NCI-H1048 (cell line): ENCODE measurements at regions not wholly inside any gene's neighbourhood (a gene's known extent, or its start where the extent isn't known, plus 50 kb on each side); places are given as distances from the start of the nearest gene placed in this dataset.
"Not testable (repeated sequence)": the region's sequence is repeated elsewhere in the genome, so short reads cannot be mapped to it uniquely, and the experiment has no call there.

Source experiments
- DNase-seq: peaks from one replicate; lab custom pipeline; 2025; lab: John Stamatoyannopoulos, UW

DNA sequence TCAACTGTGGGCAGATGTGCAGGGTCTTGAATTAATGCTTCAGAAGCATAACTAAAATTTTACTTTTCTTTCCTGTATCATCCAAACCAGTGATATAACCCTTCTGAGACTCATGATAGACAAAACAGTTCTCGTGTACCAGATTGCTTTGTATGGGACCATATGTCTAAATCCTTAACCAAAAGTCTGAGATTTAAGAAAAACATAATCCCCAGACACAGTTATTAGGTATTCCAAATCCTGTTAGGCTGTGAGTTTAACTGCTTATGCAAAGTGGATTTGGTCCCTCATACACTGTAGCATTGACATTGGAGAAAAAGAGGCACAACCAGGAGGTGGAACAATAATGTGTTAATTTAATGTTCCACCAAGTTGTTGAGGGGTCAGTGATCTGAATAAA is 235.0 kb downstream of the PMAIP1 start:
- no peak for DNase-seq

DNA sequence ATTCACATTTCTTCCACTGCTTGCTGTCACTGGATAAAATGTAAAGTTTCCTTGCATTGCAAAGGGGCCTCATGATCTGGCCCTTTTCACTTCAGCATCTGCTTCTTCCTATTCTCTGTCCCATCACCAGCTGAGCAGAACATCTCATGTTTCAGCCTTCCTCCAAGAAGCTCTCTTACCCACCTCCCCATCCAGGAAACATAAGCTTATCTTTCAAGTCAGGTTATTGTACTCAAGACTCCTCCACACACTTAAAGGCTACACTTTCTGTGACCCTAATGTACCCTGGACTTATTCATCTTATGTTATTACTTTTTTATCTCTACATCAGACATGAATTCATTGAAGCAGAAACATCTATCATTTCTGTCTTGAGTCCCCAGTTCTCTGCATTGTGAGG is 230.5 kb downstream of the PMAIP1 start:
- no peak for DNase-seq

DNA sequence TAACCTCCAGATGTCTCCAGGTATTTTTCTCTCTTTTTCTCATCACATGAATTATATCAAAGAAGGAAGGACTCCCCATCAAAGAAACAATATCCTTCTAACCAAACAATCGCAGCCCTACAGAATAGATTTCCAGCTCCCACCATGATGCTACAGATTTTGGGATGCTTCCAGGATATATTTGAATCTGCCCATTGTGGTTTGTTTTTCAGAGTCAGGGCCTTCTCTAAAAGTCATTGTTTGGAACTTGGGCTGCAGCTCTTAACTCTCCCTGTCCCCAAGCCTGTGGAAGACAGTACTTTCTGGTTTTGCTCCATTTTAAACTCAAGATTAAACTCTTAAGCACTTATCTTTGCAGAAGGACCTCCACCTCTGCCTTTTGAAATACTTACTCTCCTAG is 223.2 kb downstream of the PMAIP1 start:
- no peak for DNase-seq

DNA sequence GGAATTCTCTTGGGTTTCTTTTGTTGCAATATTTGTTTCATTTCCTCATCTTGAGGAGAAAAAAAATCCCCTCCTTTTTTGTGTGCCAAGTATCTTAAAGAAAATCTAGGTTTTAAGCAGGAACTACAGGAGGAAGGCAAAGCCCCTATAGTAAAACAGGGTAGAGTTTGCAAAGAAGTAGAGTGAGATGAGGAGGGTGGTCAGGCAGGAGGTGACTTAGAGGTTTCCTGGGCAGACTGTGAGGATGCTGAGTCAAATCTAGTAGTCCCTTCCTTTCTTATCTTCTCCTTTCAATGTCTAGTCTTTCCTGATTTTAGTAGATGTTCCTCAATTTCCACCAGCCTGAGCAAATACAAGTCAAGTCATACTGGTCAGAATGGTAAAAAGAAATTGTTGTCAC is 222.5 kb downstream of the PMAIP1 start:
- no peak for DNase-seq

DNA sequence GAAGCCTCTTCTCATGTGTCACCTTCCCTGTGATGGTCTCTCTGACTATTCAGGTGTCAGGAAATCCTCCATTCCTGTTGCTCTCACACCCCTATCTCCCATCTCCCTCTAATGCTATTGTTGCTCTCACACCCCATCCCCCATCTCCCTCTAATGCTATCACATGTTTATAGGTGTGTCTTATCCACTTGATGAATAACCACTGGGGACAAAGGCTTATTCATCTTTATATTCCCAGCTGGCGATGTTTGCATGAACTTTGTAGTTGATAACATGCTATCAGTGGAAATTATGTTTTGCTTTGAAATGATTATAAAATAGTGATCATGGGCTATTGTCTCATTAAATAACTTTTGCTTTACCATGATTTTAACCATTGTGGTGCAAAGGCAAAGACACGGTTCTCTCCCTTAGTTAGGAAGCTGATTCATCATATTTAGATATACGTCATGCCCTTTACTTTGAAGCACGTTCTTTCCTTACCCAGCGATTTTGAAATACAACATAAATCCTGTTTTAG is 220.5 kb downstream of the PMAIP1 start:
- no peak for DNase-seq

DNA sequence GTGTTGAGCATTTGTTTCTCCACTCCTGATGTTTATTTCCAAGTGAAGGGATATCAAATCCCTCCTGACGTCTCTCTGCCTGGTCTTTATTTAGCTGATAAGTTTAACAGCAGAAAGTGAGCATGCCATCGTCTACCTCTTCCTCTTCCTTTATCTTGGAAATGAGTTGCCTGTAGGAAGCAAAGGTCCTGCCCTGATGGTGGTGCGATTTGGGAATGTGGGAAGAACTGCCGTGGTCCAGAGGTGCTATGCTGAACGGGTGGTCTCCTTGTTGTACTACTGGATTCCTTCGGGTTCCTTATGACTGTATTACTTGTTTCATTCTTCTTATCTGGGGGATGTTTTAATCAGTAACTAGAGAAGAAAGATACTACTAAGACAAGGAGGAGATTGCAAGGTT is 217.5 kb downstream of the PMAIP1 start:
- no peak for DNase-seq

DNA sequence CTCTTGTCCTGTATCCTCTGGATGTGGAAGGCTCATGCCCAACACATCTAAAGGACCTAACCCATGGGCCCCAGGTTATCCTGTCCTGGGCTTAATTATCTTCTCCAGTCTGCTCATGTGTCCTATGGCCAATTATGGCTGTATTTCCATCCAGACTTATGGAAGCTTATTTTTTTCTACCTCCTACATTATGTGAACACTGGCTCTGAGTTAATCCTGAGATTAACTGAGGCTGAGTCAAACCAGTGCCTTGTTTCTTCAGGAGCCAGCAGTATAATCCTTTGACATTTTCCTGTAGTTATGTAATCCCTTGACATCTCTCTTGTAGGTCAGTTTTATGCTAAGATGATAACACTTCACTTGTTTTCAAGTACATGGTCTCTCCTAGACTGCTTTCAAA is 213.6 kb downstream of the PMAIP1 start:
- DNase-seq, result no peak

DNA sequence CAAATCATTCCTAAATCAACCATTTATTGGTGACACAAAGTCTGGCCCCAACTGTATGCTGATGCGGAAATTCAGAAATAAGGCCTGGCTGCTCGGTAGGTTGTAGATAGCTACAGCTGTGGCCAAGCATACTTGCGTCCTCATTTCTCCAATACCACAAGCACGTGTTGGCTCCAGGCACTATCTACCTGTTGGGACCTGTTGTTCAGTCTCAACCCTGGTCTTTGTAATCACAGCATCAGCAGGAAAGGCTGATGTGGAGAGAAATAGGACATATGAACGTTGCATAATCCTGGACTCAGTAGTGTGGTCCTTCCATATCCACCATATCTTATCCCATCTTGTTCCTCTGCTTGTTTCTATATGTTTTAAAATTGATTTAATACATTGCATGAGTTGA is 212.6 kb downstream of the PMAIP1 start:
- no peak for DNase-seq

DNA sequence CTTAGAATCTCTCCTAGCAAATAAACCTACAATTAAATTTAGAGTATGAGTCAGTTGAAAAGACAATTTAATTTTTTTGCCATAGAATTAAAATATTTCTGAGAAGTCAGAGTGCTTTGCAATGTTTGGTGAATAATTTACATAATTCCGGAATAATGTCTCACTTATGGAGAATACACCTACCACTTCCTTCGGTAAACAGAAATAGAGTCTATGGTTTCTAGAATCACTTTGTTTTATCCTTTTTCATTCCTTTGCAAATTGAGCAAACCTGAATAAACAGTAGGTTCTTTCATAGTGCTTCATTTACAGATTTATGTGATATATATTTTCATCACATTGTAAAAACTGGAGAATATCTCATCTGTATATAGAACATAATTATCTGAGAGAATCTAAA is 211.7 kb downstream of the PMAIP1 start:
- no peak for DNase-seq

DNA sequence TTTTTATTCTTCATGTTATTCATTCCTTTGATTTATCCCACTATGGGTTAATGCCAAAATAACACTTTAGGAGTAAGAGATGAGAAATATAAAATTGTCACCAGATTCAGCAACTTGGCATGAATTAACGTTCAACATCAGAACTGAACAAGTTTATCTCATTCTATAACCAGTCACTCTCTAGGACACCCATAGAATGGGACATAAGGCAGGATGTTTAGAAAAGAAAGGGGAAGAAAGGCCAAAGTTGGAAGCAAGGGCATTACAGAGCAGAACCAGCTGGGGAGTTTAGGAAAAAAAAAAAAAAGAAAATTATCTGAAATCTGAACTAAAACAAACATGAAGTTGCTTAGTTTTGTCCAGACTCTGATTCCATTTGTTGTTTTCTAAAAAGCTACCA is 211.0 kb downstream of the PMAIP1 start:
- DNase-seq, result no peak

DNA sequence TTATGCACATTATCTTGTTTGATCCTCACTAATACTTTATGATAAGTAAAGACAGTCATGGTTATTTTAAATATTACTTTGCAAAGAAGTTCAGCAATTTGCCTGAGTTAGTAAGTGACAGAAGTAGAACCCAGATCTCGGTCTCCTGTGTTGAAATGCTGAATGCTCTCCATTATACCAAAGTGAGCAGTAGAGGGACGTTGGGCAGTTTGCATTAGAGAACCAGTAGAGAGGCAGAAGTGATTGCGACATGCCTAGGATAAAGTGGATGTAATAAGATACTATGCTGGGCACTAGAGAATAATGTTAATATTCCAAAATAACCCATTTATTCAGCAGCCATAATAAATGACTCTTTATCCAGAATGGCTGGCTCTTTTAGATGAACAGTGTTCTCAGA is 201.0 kb downstream of the PMAIP1 start:
- DNase-seq, result no peak

DNA sequence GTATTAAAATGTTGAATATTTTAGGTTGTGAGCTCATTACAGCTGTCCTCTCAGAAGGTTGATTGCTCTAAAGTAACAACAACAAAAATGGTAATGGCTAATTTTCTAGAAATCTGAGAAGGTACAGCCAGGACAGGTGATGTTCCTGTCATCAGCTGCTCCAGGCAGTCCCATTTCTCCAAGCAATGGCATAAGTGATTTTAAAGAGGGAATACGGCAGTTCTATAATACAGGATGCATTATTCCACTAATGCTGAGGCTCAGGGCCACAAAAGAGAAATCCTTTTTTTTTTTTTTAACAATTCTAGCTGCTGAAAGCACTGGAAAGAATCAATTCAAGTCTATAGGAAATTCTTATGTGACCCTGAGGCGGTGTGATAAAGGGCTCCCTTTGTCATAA is 199.9 kb downstream of the PMAIP1 start:
- DNase-seq, result no peak

DNA sequence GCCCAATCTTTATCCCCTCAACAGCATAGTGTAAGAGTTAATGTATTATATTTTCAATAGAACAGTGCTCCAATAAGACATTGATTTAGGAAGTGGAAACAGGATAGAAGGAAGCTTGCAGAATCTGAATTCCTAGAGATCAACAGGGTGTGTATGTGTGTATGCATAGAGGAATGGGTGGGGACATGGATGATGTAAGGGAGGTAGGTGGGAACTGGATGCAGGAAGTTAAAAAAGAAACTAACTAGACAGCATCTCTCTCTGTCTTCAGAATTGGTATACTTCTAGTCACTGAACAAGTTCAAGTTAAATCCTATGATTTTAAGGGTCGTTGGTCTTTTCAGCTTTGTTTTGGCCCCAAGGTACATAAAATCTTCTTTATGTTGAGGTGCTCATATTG is 196.6 kb downstream of the PMAIP1 start:
- no peak for DNase-seq

DNA sequence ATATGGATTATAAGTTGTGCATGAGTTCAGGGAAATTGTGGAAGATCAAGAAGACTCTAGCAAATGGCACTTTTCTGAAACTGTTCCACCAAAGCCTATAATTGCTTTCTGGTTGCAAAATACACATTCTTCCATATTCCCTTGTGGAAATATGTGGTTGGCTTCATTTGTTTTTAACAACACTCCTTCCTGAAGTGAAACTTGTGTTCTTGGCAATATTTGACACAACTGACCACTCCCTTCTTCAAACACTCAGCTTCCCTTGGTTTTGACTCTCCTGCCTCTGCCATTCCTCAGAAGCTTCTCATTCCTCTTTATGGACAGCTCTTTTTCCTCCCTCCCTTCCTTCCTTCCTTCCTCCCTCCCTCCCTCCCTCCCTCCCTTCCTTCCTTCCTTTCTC is 192.3 kb downstream of the PMAIP1 start:
- DNase-seq, result no peak

DNA sequence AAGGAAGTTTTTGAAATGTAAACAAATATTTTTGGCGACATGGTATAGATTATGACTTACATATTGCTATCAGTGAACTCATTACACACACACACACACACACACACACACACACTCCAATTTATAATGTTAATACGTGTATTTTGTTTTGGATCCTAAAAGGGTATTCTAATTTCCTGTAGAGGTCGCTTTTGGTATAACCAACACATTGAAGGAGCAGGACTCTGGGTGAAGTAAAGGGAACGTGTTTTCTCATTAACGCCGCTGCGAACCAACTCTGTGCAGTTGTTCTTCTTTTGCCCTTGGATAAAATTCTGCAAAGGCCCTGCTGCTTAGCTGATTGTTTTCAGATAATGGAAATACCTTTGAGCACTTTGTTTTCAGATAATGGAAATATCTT is 190.4 kb downstream of the PMAIP1 start:
- DNase-seq, result no peak

DNA sequence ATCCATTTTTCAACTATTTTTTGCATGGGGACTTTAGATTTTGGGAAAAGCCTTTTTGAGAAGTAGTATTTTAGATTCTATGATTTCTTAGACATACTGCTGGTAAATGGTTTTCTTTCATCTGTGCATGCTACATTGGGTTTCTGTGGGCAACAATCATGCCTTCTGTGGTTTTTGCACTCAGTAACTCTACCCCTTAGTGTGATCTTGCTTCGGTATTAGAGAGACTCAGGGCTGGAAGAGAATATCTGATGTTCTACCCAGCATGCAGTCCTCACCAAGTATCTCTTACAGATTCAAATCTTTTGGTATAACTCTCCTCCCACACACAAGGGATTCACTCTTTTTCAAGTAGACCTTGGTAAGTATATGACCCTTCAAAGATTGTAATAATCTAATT is 183.0 kb downstream of the PMAIP1 start:
- DNase-seq, result no peak

DNA sequence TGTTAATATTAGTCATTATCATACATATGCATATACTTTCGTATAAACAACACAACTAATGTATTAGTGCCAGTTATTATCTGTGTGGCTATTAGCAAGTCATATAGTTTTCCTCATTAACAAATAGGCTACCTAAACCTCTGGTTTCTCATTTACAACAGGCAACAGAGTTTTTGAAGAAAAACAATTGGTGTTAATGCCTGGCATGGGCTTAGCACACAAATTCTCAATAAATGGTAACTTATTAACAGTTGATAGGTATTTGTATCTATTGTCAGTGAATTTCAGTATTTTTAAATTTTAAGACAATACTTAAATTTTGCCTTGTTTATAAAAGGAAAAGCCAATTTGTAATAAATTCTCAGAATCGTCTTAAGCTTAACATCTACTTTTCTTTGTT is 182.5 kb downstream of the PMAIP1 start:
- DNase-seq, result no peak

DNA sequence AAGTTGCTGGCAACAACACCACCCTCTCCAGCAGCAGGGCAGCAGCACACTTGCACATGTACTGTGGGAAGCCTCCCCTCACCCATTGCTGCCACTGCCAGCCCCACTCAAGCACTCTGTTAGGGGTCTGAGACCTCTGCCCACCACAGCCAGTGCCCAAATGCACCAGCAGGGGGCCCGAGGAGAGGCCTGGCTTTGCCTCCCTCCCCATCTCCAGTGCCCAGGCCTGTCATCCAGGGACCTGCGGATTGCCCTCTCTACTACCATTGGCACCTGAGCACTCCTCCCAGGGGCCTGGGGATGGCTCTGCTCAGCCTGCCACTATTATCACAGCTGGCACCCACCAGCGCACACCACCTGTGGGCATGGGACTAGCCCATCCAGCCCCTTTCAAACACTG is 175.7 kb downstream of the PMAIP1 start:
- no peak for DNase-seq

DNA sequence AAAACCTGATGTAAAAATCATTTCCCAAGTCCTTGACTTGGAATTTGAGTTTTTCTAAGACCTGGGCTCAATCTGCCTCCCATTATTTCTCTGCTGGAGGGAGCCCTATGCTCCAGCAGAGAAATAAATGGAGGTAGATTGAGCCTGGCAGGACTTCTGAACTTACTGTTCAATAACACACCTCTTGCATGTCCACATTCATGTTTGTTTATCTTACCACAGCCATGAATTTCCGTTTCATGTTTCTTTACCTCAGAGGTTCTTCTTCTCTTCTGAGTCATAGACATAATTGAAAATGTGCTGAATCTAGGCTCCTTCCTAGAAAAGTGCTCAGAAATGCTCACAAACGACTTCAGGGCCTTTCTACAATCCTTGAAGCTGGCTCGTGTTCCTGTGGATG is 170.8 kb downstream of the PMAIP1 start:
- no peak for DNase-seq

DNA sequence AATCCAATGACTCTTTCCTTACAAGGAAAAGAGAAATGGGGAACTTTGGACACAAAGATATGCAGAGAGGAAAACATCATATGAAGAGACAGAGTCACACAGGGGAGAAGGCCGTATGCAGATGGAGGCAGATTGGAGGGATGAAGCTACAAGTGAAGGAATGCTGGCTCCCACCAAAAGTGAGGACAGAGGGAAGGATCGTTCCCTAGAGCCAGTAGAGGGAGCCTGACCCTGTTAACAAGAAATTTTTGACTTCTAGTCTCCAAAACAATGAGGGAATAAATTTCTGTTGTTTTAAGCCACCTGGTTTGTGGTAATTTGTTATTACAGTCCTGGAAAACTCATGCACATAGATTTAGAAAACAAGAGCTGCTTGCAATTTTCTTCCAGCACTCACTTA is 169.3 kb downstream of the PMAIP1 start:
- DNase-seq, result no peak

DNA sequence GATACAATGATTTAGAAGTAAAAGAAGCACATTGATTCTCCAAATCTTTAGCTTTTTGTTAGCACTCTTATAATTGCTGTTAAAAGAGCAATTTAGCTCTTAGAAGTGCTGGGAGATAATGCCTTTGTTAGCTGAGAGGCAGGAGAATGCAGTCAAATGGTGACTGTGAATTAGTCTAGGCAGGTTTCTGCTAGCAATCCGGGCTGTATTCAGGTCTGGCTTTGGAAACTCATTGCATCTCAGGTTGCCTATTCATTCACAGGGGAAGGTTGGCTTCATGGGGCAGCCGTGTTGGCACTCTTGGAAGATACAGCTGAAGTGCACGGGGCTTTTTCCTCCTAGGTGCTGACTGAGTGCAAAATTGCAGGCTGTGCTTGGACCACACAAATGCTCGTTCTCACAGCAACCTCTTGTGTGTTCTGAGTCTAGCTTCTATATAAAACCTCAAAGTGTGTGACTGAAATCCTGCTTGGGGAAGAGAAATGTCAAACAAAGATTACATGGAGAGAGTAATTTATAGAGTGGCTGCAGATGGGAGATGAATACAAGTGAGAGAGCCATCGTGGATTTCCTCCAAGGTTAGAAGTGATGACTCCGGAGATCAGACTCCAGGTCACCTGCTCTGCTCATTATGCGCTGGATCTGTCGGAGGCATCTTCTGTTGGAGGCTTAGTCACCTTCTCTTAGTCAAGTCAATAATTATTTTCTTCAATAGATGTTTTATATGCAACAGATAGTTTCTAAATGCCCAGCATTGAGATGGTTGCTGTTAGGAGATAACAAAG is 167.8 kb downstream of the PMAIP1 start:
- DNase-seq, result no peak

DNA sequence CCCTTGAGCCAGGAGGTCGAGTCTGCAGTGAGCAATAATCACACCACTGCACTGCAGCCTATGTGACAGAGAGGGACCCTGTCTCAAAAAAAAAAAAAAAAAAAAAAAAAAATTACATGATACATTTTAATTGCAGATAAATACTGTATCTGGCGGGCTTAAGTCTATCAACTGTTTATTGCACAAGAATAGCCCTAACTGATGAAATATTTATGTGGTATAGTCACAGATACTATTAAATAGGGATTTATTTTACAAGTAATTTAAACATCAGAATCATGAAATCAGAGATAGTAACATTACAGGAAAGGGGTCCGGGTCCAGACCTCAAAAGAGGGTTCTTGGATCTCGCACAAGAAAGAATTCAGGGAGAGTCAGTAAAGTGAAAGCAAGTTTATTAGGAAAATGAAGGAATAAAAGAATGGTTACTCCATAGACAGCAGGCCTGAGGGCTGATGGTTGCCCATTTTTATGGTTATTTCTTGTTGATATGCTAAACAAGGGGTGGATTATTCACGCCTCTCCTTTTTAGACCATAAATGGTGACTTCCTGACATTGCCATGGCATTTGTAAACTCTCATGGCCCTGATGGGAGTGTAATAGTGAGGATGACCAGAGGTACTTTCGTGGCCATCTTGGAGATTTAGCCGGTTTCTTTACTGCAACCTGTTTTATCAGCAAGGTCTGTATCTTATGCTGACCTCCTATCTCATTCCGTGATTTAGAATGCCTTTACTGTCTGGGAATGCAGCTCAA is 166.6 kb downstream of the PMAIP1 start:
- no peak for DNase-seq

DNA sequence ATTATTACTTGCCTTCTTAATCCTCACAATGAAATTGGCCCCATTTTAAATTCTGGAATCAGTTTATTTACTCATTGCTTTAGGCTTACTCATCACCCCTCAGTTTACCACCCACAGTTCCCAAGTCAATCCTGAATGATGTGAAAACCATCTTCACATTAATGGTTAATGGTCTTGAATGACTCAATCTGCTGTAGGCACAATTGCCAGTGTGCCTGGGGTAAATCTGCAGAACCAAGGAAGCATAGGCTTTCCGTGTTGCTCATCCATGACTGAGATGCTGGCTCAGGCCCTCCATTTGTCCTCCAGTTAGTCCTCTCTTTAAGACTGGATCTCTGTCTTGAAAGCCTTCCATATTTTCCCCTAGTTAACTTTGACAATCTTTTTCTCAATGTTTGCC is 164.5 kb downstream of the PMAIP1 start:
- no peak for DNase-seq

DNA sequence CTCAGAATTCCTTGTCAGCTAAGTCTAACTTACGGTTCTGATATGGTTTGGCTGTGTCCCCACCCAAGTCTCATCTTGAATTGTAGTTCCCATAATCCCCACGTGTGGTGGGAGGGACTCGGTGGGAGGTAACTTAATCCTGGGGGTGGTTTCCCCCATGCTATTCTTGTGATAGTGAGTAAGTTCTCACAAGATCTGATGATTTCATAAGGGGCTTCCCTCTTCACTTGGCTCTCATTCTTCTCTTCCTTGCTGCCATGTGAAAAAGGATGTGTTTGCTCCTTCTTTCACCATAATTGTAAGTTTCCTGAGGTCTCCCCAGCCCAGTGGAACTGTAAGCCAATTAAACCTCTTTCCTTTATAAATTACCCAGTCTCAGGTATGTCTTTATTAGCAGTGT is 163.0 kb downstream of the PMAIP1 start:
- not testable (repeated sequence) for DNase-seq
